ENCODE measurements at regions not wholly inside any gene's neighbourhood (a gene's known extent, or its start where the extent isn't known, plus 50 kb on each side); places are given as distances from the start of the nearest gene placed in this dataset.

GRCh38 chr21:27813344-27813743 lies 846.5 kb upstream of the ADAMTS5 start:
- H3K27me3 Mint-ChIP-seq (ENCODE audit: unreplicated experiment) = no peaks in the 10 kb centered on the region
- TF ChIP-seq CTCF (IDR thresholded peaks at IDR 0.05; ENCODE audit: partially characterized antibody, unreplicated experiment) = no peak
- H3K27ac Mint-ChIP-seq (ENCODE audit: unreplicated experiment) = no peak overlapping the region
- H3K4me1 Mint-ChIP-seq (ENCODE audit: low read depth, unreplicated experiment) = no peaks in the 10 kb centered on the region
- H3K9me3 Mint-ChIP-seq (ENCODE audit: unreplicated experiment) = no peaks in the 10 kb centered on the region
- no peak for DNase-seq
- no peak overlapping the region for H3K4me3 Mint-ChIP-seq (ENCODE audit: unreplicated experiment)
- no peaks in the 10 kb centered on the region for H3K36me3 Mint-ChIP-seq (ENCODE audit: unreplicated experiment)

- DNase-seq = no peak
- Mint-ChIP-seq H3K9me3 (ENCODE audit: unreplicated experiment) (no peaks in the 10 kb centered on the region), H3K4me1 (ENCODE audit: low read depth, unreplicated experiment) (no peaks in the 10 kb centered on the region), H3K36me3 (ENCODE audit: unreplicated experiment) (no peaks in the 10 kb centered on the region), H3K4me3 (ENCODE audit: unreplicated experiment) (no peak overlapping the region), H3K27ac (ENCODE audit: unreplicated experiment) (no peak overlapping the region), H3K27me3 (ENCODE audit: unreplicated experiment) (no peaks in the 10 kb centered on the region)
- no peak for TF ChIP-seq CTCF (IDR thresholded peaks at IDR 0.05; ENCODE audit: partially characterized antibody, unreplicated experiment)
Observed at GRCh38 chr21:27812279-27812678, 845.4 kb upstream of the ADAMTS5 start.

GRCh38 chr21:27808923-27809322 lies 842.0 kb upstream of the ADAMTS5 start:
- DNase-seq = no peak
- H3K9me3 Mint-ChIP-seq (ENCODE audit: unreplicated experiment) = no peaks in the 10 kb centered on the region
- H3K4me3 Mint-ChIP-seq (ENCODE audit: unreplicated experiment) = no peak overlapping the region
- H3K27ac Mint-ChIP-seq (ENCODE audit: unreplicated experiment) = no peak overlapping the region
- TF ChIP-seq CTCF (IDR thresholded peaks at IDR 0.05; ENCODE audit: partially characterized antibody, unreplicated experiment) = no peak
- no peaks in the 10 kb centered on the region for H3K27me3 Mint-ChIP-seq (ENCODE audit: unreplicated experiment)
- H3K36me3 Mint-ChIP-seq (ENCODE audit: unreplicated experiment) = no peaks in the 10 kb centered on the region
- no peaks in the 10 kb centered on the region for H3K4me1 Mint-ChIP-seq (ENCODE audit: low read depth, unreplicated experiment)

- no peaks in the 10 kb centered on the region for H3K36me3 Mint-ChIP-seq (ENCODE audit: unreplicated experiment)
- no peak for TF ChIP-seq CTCF (IDR thresholded peaks at IDR 0.05; ENCODE audit: partially characterized antibody, unreplicated experiment)
- no peaks in the 10 kb centered on the region for H3K27me3 Mint-ChIP-seq (ENCODE audit: unreplicated experiment)
- H3K27ac Mint-ChIP-seq (ENCODE audit: unreplicated experiment) = no peak overlapping the region
- DNase-seq = no peak
- no peaks in the 10 kb centered on the region for H3K9me3 Mint-ChIP-seq (ENCODE audit: unreplicated experiment)
- no peaks in the 10 kb centered on the region for H3K4me1 Mint-ChIP-seq (ENCODE audit: low read depth, unreplicated experiment)
- no peak overlapping the region for H3K4me3 Mint-ChIP-seq (ENCODE audit: unreplicated experiment)
Observed at GRCh38 chr21:27807596-27807995, 840.7 kb upstream of the ADAMTS5 start.

- Mint-ChIP-seq H3K9me3 (ENCODE audit: unreplicated experiment) (no peaks in the 10 kb centered on the region), H3K4me1 (ENCODE audit: low read depth, unreplicated experiment) (no peaks in the 10 kb centered on the region), H3K27me3 (ENCODE audit: unreplicated experiment) (no peaks in the 10 kb centered on the region)
Observed at GRCh38 chr21:27806281-27806680, 839.4 kb upstream of the ADAMTS5 start.

More at GRCh38 chr21:27806281-27806680, 839.4 kb upstream of the ADAMTS5 start:
- Mint-ChIP-seq H3K36me3 (ENCODE audit: unreplicated experiment) (no peaks in the 10 kb centered on the region), H3K27ac (ENCODE audit: unreplicated experiment) (no peak overlapping the region), H3K4me3 (ENCODE audit: unreplicated experiment) (no peak overlapping the region)
- TF ChIP-seq CTCF (IDR thresholded peaks at IDR 0.05; ENCODE audit: partially characterized antibody, unreplicated experiment) = no peak
- no peak for DNase-seq
